CD14-positive monocyte (primary cell): ENCODE measurements at regions not wholly inside any gene's neighbourhood (a gene's known extent, or its start where the extent isn't known, plus 50 kb on each side); places are given as distances from the start of the nearest gene placed in this dataset.
"Not testable (repeated sequence)": the region's sequence is repeated elsewhere in the genome, so short reads cannot be mapped to it uniquely, and the experiment has no call there.

Source experiments
- DNase-seq, 3 donors: peaks; one replicate each; pipeline ENCODE4 v3.0.0-alpha.2; 2011 to 2022
- H2AFZ ChIP-seq: 2 replicates; pipeline ENCODE4 v1.6.0; 2012; ENCODE audit warnings: mild to moderate bottlenecking, low read depth, low read length, inconsistent platforms; ENCODE audit not compliant: insufficient read depth, poor library complexity, severe bottlenecking
- H3K27ac ChIP-seq, 2 donors: 1 replicate in 1 of 2; 2 replicates in 1 of 2; pipeline ENCODE4 v1.5.1; 2012 to 2013; ENCODE audit warnings: low read length in 2 of 2, control low read depth in 1 of 2, inconsistent platforms in 1 of 2, low read depth in 1 of 2, mild to moderate bottlenecking in 1 of 2
- H3K27me3 ChIP-seq, 2 donors: one replicate each; pipeline versions ENCODE4 v1.6.0 to v1.6.1; 2011 to 2013; ENCODE audit warnings: low read length in 2 of 2; ENCODE audit not compliant: control insufficient read depth in 2 of 2, insufficient read depth in 2 of 2
- H3K36me3 ChIP-seq, 2 donors: replicated peaks in 1 of 2; 1 replicate in 1 of 2; 2 replicates in 1 of 2; pipeline versions ENCODE4 v1.5.1 to v1.6.1; 2012 to 2013; ENCODE audit warnings: low read length in 2 of 2, control low read depth in 1 of 2, inconsistent platforms in 1 of 2, mild to moderate bottlenecking in 1 of 2; ENCODE audit not compliant: insufficient read depth in 2 of 2, control insufficient read depth in 1 of 2
- H3K4me1 ChIP-seq, 2 donors: 1 replicate in 1 of 2; 2 replicates in 1 of 2; pipeline versions ENCODE4 v1.5.1 to v1.6.1; 2012 to 2013; ENCODE audit warnings: low read length in 2 of 2, control low read depth in 1 of 2, inconsistent platforms in 1 of 2, mild to moderate bottlenecking in 1 of 2, moderate library complexity in 1 of 2; ENCODE audit not compliant: insufficient read depth in 2 of 2, control insufficient read depth in 1 of 2
- H3K4me2 ChIP-seq: replicated peaks from 2 replicates; pipeline ENCODE3; 2012; ENCODE audit warnings: low read length, moderate library complexity, mild to moderate bottlenecking; ENCODE audit not compliant: poor library complexity, severe bottlenecking; ENCODE audit errors: extremely low read depth
- H3K4me3 ChIP-seq, 3 experiments: fragments of 200-600 bp in 1 of 3; sonication (generic) in 1 of 3; replicated peaks in 1 of 3; 1 replicate in 2 of 3; 2 replicates in 1 of 3; pipeline ENCODE4 v1.5.1; 2011 to 2013; ENCODE audit warnings: low read length in 3 of 3, mild to moderate bottlenecking in 3 of 3, control low read depth in 2 of 3, low read depth in 2 of 3, inconsistent platforms in 1 of 3, moderate library complexity in 1 of 3
- H3K79me2 ChIP-seq: 2 replicates; pipeline ENCODE4 v1.6.0; 2012; ENCODE audit warnings: mild to moderate bottlenecking, control low read depth, inconsistent platforms, low read length, moderate library complexity; ENCODE audit not compliant: insufficient read depth
- H3K9ac ChIP-seq: 2 replicates; pipeline ENCODE4 v1.6.0; 2017; ENCODE audit warnings: low read length, mild to moderate bottlenecking; ENCODE audit not compliant: insufficient read depth, poor library complexity, severe bottlenecking
- H3K9me3 ChIP-seq, 2 donors: replicated peaks in 1 of 2; 1 replicate in 1 of 2; 2 replicates in 1 of 2; pipeline versions ENCODE4 v1.5.1 to v1.6.1; 2012 to 2013; ENCODE audit warnings: low read length in 2 of 2, control low read depth in 1 of 2; ENCODE audit not compliant: control insufficient read depth in 1 of 2, insufficient read depth in 1 of 2
- H4K20me1 ChIP-seq: 2 replicates; pipeline ENCODE4 v1.6.0; 2012; ENCODE audit warnings: mild to moderate bottlenecking, low read length, control low read depth, moderate library complexity; ENCODE audit not compliant: insufficient read depth
- H3K27ac Mint-ChIP-seq, 7 donors: one replicate each; pipeline ENCODE4 v1.8.0; 2020; ENCODE audit warnings: mild to moderate bottlenecking in 7 of 7, mixed read lengths in 7 of 7, moderate library complexity in 6 of 7, inconsistent platforms in 2 of 7
- H3K27me3 Mint-ChIP-seq, 3 donors: one replicate each; pipeline ENCODE4 v1.8.0; 2021 to 2022; ENCODE audit warnings: low read depth in 3 of 3, mild to moderate bottlenecking in 3 of 3, mixed read lengths in 3 of 3, moderate library complexity in 3 of 3, inconsistent platforms in 1 of 3
- H3K36me3 Mint-ChIP-seq, 2 donors: one replicate each; pipeline ENCODE4 v1.8.0; 2020; ENCODE audit warnings: mixed read lengths in 2 of 2, inconsistent platforms in 1 of 2, mild to moderate bottlenecking in 1 of 2
- H3K4me1 Mint-ChIP-seq: one replicate; pipeline ENCODE4 v1.8.0; 2020; ENCODE audit warnings: mild to moderate bottlenecking, mixed read lengths
- H3K4me3 Mint-ChIP-seq, 2 donors: one replicate each; pipeline ENCODE4 v1.8.0; 2020; ENCODE audit warnings: mild to moderate bottlenecking in 2 of 2, mixed read lengths in 2 of 2, moderate library complexity in 1 of 2
- H3K9me3 Mint-ChIP-seq, 7 donors: one replicate each; pipeline ENCODE4 v1.8.0; 2020 to 2022; ENCODE audit warnings: mixed read lengths in 7 of 7, mild to moderate bottlenecking in 6 of 7, moderate library complexity in 6 of 7, inconsistent platforms in 2 of 7
- CTCF ChIP-seq: fragments of 200-600 bp; IDR thresholded peaks from one replicate; pipeline ENCODE4 v1.8.0; 2022; ENCODE audit warnings: antibody characterized with exemption, mild to moderate bottlenecking
- WGBS: methylation state at CpG from one replicate; pipeline ENCODE4 v1.1.5; 2013; ENCODE audit warnings: missing lambda C conversion rate; ENCODE audit not compliant: insufficient coverage; 5-methylcytosine and 5-hydroxymethylcytosine counted together
- intact Hi-C, 2 donors: fragments of 100-400 bp; cut with micrococcal nuclease; formaldehyde crosslinking; loops; one replicate each; pipeline versions ENCODE4 v1.15.0 to v1.15.1; 2023

- H3K4me3 ChIP-seq, H2AFZ ChIP-seq, DNase-seq, H3K4me3 Mint-ChIP-seq, H4K20me1 ChIP-seq, H3K36me3 ChIP-seq, H3K4me2 ChIP-seq, H3K4me1 Mint-ChIP-seq, H3K27ac ChIP-seq, H3K79me2 ChIP-seq, H3K4me1 ChIP-seq, H3K27ac Mint-ChIP-seq, H3K9ac ChIP-seq, H3K36me3 Mint-ChIP-seq, H3K9me3 Mint-ChIP-seq, H3K9me3 ChIP-seq, H3K27me3 ChIP-seq, intact Hi-C loops: not testable (repeated sequence)
- WGBS: no CpG with 5 or more reads among the region's 5 CpGs
- TF ChIP-seq CTCF: peak; percentile 8
- H3K27me3 Mint-ChIP-seq: peaks cover 6 to 10% (median 6%) of the 10 kb centered on the region in 3 donors
Measured at GRCh38 chr12:8373744-8374143, 82.0 kb upstream of the CLEC6A start.

GRCh38 chr12:8375122-8375521 is 80.6 kb upstream of the CLEC6A start:
- DNase-seq, H3K36me3 ChIP-seq, H3K27me3 ChIP-seq, H3K27ac Mint-ChIP-seq, H3K9me3 ChIP-seq, H3K4me2 ChIP-seq, H4K20me1 ChIP-seq, H3K9me3 Mint-ChIP-seq, H3K79me2 ChIP-seq, H3K4me3 Mint-ChIP-seq, H3K4me1 Mint-ChIP-seq, H2AFZ ChIP-seq, H3K9ac ChIP-seq, H3K4me3 ChIP-seq, H3K27ac ChIP-seq, intact Hi-C loops, H3K4me1 ChIP-seq: not testable (repeated sequence)
- Mint-ChIP-seq H3K27me3 (peaks cover 6 to 11% (median 10%) of the 10 kb centered on the region in 3 donors), H3K36me3 (peaks cover 2 to 10% of the 10 kb centered on the region in 2 donors)
- WGBS: 100% methylated on average over 2 of the region's 3 CpGs

DNA sequence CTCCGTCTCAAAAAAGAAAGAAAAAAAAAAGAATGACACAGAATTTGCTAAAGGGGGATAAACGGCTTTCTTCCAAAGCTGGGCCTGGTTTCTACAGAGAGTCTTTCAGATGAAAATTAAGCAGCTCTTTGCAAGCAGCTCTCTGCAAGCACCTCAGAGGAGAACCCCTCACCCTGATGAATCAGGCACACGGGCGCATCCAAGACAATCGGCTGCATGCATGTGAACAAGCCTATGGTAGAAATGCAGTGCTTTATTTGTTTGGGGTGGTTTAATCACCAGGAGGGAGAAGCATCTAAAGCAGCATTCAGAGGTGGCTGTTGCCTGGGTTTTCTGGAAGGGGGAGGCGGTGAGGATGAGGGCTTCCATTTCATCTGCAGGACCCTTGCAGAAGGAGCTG is 78.0 kb upstream of the CLEC6A start:
- H3K9me3 Mint-ChIP-seq, H3K4me3 ChIP-seq, H2AFZ ChIP-seq, H3K27ac Mint-ChIP-seq, H3K4me2 ChIP-seq, H3K9me3 ChIP-seq, H3K4me1 Mint-ChIP-seq, H3K4me1 ChIP-seq, H3K27ac ChIP-seq, DNase-seq, H3K79me2 ChIP-seq, H3K27me3 ChIP-seq, H3K4me3 Mint-ChIP-seq, intact Hi-C loops, H4K20me1 ChIP-seq, H3K36me3 ChIP-seq, H3K9ac ChIP-seq: not testable (repeated sequence)
- H3K36me3 Mint-ChIP-seq: peaks cover 2 to 12% of the 10 kb centered on the region in 2 donors
- WGBS: no CpG with 5 or more reads among the region's 6 CpGs
- peaks cover 5 to 15% (median 10%) of the 10 kb centered on the region in 3 donors for H3K27me3 Mint-ChIP-seq

GRCh38 chr12:8382556-8382955 is 73.2 kb upstream of the CLEC6A start:
- H3K9me3 ChIP-seq, H3K27me3 Mint-ChIP-seq, H3K27ac ChIP-seq, H3K36me3 ChIP-seq, H4K20me1 ChIP-seq, H3K27me3 ChIP-seq, DNase-seq, H3K4me2 ChIP-seq, H3K9ac ChIP-seq, H3K27ac Mint-ChIP-seq, H3K4me3 ChIP-seq, H3K4me1 Mint-ChIP-seq, H3K4me3 Mint-ChIP-seq, H3K4me1 ChIP-seq, H2AFZ ChIP-seq, H3K9me3 Mint-ChIP-seq, intact Hi-C loops, H3K79me2 ChIP-seq: not testable (repeated sequence)
- 88% methylated on average over 1 of the region's 4 CpGs for WGBS
- H3K36me3 Mint-ChIP-seq: peaks cover 6 to 30% of the 10 kb centered on the region in 2 donors
